ENCODE measurements at regions not wholly inside any gene's neighbourhood (a gene's known extent, or its start where the extent isn't known, plus 50 kb on each side); places are given as distances from the start of the nearest gene placed in this dataset.
"Not testable (repeated sequence)": the region's sequence is repeated elsewhere in the genome, so short reads cannot be mapped to it uniquely, and the experiment has no call there.

DNA sequence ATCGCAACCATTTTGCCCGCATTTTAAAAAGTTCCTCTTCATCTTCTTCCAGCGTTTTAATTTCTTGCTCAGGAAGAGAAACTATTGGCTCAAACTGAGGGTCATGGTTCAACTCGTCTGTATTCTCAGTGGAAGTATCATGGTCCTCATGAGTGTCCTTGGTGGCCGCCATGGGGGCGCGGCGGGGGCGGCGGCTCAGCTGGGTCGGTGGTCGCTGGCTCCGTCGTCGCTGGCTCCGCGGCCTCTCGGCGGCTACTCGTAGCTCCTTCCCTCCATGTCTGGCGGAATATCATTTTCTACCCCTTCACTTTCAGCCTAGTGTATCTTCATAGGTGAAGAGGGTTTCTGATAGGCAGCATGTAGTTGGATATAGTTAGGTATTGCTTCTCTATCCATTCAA, 492.0 kb upstream of the MAGEB18 start:
- DNase-seq, result no peak

DNA sequence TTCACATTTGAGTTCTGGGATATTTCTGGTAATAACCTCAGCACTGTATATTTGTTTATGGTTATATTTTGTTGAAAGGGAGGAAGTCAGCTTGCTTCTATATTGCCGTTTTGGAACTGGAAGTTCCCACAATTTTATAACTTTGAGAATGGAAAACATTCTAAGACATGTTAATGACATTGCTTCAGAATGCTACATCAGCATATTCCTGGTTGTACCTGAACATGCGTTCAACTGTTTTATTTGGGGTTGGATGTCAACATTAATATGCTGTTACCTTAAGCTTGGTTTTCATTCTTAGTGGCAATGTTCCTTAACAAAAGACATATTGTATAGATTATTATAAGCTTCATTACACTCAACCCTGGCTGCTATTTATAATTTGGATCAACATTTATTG, 489.4 kb upstream of the MAGEB18 start:
- DNase-seq, result no peak

DNA sequence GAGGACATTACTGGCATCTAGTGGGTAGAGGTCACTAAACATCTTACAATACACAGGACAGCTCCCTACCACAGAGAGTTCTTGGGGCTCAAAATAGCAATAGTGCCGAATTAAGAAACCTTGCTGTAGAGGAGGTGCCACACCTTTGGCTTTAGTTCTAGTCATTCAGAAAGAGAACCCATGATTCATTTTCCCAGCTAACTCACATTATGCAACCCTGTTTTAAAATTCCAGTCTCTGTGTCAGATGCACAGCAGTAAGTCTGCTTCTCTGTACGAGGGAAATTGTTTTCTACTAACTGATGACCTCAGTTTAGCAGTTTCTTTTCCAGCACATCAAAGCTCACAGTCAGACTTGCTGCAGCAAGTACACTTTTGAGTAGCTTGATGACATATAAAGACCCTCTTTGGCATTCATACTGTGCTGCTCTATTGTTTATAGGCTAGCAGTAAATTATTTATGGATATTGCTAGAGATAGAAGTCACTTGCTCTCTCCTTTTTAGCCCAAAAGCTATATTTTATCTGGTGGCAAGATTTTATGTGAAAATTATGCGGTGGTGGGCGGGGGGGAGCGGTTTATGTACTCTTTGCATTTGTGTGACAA, 487.8 kb upstream of the MAGEB18 start:
- no peak for DNase-seq

DNA sequence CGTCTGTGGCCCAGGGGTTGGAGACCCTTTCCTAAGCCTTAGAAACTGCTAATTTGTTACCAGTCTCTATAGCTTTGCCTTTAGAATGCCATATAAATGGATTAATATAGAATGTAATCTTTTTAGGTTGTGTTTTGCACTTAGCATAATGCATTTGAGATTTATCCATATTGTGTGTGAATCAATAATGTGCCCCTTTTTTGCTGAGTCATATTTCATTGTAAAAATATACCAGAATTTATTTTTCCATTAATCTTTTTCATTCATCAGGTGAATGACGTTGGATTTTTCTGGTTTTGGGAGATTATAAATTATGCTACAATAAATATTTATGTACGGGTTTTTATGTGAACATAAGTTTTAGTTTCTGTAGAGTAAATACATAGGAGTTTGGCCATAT, 478.8 kb upstream of the MAGEB18 start:
- DNase-seq, result no peak

DNA sequence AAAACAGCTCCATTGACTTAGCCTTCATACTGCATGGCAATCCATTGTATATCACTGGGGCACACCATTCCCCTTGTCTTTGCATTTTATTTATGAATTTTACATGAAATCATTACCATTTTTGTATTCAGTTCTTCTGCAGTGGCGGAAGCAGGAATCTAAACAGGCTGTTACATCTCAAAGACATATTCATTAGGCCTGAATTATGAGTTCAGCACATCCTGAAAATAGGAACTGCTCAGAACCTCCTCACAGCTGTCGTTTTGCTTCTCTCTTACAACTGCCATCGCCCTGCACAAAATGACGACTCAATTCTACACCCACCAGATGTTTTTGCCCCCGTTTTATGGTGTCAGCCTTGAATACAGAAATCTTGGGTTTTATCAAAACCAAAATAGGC, 474.4 kb upstream of the MAGEB18 start:
- no peak for DNase-seq

DNA sequence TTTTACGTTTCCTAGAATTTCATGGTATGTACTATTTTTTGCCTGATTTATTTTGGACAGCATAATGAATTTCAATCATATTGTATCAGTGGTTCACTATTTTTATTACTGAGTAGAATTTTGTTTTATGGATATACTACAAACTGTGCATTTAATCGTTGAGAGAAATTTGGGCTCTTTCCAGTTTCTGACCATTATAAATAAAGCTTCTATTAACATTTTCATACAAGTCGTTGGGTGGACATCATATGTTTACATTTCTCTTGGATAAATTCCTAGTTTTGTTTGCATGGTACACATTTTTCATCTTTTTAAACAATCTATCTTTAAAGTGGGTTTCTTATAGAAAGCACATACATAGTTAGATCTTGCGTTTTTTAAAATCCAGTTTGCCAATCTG, 472.7 kb upstream of the MAGEB18 start:
- DNase-seq, result no peak

DNA sequence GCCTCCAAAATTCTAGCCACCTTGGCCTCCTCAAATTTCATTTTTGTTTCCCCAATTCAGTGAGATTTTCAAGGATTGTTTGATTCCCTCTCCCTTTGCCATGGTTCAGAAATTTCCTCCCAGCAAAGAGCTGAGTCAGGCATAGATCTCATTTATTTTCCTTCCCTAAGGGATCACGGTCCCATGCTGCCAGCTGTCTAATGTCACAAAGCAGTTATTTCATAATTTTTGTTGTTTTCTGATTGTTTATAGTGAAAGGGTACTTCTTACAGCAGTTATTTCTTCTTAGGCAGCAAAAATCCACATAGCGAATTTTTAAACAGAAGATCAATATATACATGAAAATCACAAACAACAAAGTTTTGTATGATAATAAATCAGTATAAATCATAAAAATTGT, 470.5 kb upstream of the MAGEB18 start:
- DNase-seq, result no peak

DNA sequence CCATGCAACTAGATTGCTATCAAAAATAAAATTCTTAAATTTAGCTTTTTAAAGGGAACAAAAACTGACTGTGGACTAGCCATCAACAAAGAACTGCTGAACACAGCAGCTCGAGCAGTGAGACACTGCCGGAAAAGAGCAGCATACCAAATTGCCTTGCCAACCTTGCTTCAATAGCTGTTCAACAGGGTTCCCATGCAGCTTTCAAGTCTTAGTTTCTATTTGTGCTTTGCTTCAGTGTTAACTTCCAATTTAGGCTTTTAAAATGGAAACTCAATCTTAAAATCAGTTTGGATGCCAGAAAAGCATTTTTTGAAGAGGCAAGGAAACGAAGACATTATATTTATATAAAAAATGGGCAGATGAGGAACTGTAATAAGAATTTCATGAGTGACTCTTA, 463.4 kb upstream of the MAGEB18 start:
- DNase-seq, result no peak

DNA sequence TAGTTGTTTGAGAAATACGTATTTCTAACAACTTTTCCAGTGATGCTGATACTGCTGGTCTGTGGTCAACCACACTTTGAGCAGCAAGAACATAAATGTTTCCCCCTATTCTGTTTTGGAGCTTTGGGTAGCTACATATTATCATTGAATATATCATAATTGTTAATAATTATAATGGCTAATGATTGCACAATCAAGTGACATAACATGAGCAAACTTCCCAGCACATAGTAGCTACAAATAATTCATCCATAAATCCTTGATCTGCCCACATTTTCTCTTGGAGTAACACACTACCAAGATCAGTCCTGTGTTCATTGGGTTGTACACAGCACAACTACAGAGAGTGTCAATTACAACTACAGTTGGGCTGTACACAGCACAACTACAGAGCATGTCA, 436.3 kb upstream of the MAGEB18 start:
- no peak for DNase-seq

DNA sequence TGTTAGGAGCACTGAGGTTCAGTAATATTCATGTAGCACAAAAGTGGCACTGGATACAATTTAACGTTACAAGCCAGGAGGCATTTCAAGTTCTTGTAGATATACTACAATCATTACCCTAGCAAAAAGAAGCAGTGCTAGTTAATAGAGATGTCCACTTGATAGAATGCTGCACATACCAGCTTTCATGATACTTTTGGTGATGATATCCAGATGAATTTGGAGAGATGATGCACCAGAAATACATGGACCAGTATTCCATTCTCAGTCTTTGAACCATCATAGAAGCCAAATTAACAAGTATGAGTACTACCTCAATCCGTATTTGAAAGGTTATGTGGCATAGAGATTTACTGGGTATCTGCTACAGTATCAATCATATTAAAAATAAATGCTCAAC, 421.0 kb upstream of the MAGEB18 start:
- DNase-seq, result no peak

DNA sequence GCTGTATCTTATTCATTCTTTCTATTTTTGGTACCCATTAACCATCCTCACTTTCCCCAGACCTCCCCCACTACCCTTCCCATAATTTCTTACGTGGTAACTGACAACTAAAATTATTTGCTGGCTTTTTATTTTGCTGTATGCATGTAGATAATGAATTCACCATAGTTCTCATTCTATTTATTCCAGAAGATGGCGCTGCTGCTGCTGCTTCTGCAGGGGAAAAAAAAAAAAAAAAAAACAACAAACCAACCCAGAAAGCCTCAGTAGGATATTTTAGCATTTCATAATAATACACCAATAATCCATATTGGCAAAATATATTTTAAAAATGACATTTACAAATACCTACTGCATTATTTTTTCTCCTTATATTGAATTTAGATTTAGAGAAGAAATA, 416.6 kb upstream of the MAGEB18 start:
- DNase-seq, result no peak

DNA sequence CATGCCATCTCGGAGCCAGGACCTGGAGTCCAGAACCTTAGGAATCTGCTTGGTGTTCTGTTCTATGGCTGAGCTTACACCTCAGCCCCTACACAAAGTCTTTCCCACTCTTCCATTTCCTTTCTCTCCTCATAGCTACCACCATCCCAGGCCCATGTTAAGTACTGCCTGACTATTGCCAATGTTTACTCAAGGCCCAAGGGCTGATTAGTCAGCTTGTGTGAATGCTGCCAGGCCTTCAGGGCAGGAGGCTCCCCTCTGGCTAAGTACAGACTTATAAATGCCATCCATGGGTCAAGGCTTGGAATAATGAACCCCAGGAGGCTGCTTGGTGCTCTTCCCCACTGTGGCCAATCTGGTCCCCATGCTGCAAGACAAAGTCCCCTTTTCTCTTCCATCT, 411.6 kb upstream of the MAGEB18 start:
- no peak for DNase-seq

DNA sequence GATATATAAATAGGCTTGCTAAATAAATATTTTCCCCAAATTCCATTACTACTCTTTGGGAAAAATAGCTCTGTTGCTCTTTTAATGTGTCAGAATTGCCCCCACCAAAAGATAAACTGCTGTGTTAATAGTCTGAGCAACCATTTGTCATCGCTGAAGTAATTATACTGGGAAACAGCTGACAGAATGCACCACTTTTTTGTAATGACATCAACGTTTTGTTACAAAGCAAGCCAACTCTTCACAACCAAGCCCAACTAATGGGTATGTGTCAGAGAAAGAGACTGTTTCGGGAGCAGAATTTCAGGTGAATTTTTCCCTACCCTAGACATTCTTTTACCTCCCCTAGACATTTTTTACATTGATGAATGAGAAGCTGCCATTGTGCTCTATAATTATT, 405.0 kb upstream of the MAGEB18 start:
- no peak for DNase-seq

DNA sequence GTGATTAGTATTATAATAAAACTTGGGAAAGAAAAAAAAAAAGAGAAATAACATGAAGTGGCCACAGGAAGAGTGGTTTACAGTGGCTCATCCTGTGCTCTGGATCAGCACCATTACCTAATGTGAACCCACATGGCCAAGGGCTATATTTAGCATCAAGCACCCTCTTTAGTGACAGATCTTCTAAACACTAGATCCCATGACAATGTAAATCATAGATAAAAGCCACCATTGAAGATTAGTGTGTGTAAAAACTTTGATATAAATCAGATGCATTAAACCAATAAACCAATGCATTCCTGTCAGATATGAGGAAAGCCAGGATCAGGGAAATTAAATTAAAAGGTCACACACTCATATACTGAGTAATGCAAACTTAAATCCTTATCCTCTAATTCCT, 400.6 kb upstream of the MAGEB18 start:
- no peak for DNase-seq

DNA sequence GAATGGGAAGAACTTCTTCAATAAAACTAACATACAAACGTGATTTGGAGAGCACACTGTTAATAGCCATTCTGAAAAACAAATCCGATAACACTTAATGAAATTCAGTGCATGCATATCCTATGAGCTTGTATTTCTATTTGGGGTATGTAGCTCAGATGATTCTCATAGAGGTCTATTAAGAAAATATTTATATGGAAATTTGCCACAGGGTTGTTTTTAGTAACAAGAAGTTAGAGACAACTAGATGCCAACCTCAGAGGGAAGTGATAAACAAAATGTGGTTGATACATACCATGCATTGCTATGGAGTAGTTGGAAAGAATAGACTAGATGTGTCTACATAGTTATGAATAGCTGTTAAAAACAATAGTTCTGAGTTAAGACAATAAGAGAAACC, 395.8 kb upstream of the MAGEB18 start:
- DNase-seq, result no peak

DNA sequence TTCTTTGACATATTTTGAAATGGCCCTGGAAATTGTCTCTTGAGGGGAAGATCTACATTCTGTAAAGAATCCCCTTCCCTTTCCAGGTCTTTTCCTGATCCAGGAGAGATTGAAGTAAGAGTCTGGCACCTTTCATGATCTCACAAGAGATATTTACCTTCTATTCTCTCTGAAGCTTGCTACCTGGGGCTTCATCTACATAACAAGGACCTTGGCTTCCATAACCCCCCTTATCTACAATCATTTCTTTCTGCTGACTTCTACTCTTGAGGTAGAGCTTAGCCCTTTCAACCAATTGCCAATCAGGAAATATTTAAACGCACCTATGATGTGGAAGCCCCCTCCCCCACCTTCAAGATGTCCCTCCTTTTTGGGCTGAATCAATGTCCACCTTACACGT, 383.7 kb upstream of the MAGEB18 start:
- DNase-seq, result no peak

DNA sequence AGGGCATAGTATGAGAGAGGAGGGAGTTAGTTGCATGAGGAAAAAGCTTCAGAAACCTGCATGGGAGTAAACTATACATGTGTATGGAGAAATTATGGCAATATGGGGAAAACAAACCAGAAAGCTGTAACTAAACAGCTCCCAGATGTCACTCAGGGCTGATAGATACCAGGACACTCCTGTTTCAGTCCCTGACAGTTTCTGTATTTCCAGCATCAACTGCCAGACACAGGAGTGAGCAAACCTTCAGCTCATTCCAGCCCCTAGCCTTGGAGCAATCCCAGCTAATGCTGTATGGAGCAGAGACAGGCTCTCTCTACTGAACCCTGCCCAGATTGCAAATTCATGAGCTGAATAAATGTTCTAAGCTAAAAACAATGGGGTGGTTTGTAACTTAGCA, 382.9 kb upstream of the MAGEB18 start:
- no peak for DNase-seq

DNA sequence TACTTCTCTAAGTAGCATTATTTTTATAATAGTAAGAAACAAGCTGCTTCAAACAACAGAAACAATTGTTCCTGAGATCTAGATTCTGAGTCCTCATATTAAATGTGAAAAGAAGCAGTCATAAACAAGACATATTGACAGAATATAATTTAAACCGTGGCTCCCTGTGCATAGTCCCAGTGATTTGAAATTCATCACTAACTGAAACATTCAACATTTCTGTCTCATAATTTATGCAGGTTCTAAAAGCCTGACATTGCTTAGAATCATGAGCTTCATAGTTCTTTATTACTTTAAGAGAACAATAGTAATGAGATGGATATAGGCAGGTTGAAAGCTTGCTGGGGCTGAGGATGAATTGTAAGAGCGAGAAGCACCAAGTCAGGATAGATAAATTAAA, 375.5 kb upstream of the MAGEB18 start:
- DNase-seq, result no peak

DNA sequence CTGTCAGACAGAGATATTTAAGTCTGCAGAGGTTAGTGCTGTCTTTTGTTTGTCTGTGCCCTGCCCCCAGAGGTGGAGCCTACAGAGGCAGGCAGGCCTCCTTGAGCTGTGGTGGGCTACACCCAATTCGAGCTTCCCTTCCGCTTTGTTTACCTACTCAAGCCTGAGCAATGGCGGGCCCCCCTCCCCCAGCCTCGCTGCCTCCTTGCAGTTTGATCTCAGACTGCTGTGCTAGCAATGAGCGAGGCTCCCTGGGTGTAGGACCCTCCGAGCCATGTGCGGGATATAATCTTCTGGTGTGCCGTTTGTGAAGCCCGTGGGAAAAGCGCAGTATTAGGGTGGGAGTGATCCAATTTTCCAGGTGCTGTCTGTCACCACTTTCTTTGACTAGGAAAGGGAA, 366.3 kb upstream of the MAGEB18 start:
- not testable (repeated sequence) for DNase-seq

DNA sequence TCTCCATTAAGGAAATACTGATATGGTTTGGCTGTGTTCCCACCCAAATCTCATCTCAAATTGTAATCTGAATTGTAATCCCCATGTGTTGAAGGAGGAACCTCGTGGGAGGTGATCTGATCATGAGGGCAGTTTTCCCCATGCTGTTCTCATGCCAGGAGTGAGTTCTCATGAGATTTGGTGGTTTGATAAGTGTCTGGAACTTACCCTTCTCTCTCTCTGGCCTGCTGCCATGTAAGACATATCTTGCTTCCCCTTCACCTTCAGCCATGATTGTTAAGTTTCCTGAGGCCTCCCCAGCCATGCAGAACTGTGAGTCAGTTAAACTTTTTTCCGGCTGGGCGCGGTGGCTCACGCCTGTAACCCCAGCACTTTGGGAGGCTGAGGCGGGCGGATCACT, 340.3 kb upstream of the MAGEB18 start:
- DNase-seq, result not testable (repeated sequence)

DNA sequence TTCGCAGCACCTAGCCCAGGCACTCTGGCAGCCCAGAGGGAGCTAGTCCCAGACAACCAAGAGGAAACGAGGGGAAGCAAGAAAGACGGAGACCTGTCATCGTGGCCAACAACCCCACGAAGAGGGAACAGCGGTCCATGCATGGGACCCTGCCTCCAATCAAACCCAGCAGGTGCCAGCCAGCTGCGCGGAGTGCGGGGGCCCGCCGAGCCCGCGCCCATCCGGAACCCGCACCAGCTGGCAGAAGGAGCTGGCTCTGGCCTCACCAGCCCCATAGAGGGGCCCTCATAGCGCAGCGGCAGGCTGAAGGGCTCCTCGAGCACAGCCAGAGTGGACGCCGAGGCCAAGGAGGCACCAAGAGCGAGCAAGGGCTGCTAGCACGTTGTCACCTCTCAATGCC, 332.4 kb upstream of the MAGEB18 start:
- no peak for DNase-seq

DNA sequence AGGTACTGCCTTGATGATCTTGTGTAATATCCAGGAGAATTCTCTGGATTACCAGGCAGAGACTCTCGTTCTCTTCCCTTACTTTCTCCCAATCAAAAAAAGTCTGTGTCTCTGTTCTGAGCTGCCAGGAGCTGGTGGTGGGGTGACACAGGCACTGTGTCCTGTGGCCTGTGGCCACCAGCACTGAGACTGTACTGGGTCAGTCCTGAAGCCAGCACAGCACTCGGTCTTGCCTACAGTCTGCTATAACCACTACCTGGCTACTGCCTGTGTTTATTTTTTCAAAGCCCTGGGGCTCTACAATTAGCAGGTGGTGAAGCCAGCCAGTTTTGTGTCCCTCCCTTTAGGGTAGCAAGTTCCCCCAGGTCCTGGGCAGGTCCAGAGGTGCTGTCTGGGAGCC, 331.1 kb upstream of the MAGEB18 start:
- DNase-seq, result no peak

DNA sequence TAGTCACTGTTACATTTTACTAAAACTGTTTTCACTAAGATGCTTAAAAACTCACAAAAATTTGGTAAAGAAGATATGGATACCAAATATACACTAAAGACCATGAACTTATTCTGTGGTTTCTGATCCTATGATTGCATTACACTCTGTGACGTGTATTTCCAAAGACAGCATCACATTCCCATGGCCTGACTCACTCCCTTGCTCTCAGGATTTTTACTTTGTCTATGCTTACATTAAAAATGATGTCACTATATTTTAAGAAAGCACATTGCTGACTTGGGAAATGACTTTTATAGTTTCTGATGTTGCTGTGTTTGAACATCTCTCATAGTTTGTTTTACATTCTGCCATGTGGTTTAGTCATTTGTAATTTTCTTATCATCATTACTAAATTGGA, 327.9 kb upstream of the MAGEB18 start:
- DNase-seq, result no peak

DNA sequence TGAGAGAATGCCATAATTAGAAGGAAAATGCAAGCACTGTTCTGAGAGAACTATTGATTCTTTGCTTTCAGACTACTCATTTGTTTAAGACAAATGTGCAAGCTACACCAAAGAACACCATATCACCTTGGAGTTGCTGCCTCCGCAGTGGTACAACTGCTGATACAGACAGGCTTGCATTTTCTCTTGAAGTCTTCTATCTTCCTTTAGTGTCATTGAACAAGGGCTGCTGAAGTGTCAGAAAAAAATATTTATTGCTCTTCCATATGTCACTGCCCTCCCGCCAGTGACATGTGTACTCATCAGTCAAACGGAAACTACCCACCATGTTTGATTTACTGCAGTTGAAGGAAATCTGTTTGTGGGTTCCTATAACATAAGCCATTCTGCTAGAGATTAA, 318.3 kb upstream of the MAGEB18 start:
- no peak for DNase-seq

DNA sequence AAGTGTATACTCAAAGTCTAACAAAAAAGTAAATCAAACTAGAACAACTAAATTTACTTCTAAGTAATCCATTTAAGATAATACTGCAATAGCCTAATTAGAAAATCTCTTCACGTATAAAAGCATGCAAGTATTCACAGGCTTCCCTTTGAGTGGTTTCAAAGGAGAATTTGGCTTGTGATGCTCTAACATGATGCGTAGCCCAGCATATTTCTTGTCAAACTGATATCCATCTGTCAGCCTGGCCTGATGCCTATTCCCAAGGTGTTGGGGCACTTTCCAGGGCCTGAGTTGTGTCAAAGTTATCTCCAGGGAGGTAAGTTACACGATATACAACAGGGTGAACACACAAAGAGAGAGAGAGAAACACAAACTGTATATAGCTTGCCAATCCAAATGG, 287.0 kb upstream of the MAGEB18 start:
- DNase-seq, result no peak

DNA sequence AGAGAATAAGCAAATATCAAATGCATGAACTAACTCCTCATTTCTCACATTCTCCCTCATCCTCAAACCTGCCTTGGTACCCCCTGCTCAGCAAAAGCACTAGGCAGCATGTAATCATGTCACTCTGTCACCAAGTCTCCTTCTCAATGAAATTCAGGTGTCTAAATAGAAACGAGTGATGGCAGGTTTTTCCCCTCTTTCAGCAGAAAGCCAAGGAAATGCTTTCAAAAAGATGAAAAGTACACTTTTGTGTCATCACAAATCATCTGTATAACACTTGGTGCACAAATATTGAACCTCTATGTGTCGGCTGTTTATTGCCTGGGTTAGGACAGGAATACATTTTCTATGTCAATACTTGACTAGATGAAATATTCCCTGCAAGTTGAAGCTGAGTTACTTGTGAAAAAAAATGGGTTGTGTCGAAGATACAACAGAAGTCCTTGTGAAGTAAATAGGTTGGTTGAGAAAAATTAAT, 285.1 kb upstream of the MAGEB18 start:
- DNase-seq, result no peak

Measured in hippocampal formation (tissue), 2 donors.